HG02571 (cell line): ENCODE measurements at regions not wholly inside any gene's neighbourhood (a gene's known extent, or its start where the extent isn't known, plus 50 kb on each side); places are given as distances from the start of the nearest gene placed in this dataset.

Experiments used
- ATAC-seq: cut with Tn5 transposase; IDR thresholded peaks from one replicate; pipeline ENCODE4 v1.9.1; 2021; ENCODE audit warnings: mild to moderate bottlenecking, moderate library complexity; ENCODE audit not compliant: unreplicated experiment

- ATAC-seq, result no peak
These were observed 408.7 kb upstream of the PSMD7 start for GRCh38 chr16:73887911-73888310.

- ATAC-seq, result no peak
These were observed 410.2 kb upstream of the PSMD7 start for GRCh38 chr16:73886426-73886825.

GRCh38 chr16:73885319-73885718, 411.3 kb upstream of the PSMD7 start:
- no peak for ATAC-seq

GRCh38 chr16:73883841-73884240, 412.8 kb upstream of the PSMD7 start:
- ATAC-seq, result no peak

GRCh38 chr16:73883126-73883525, 413.5 kb upstream of the PSMD7 start:
- ATAC-seq, result no peak

- no peak for ATAC-seq
These were observed 414.0 kb upstream of the PSMD7 start for GRCh38 chr16:73882651-73883050.

- ATAC-seq, result no peak
These were observed 414.6 kb upstream of the PSMD7 start for GRCh38 chr16:73882033-73882432.

- ATAC-seq, result no peak
These were observed 417.0 kb upstream of the PSMD7 start for GRCh38 chr16:73879621-73880020.

- no peak for ATAC-seq
These were observed 418.0 kb upstream of the PSMD7 start for GRCh38 chr16:73878611-73879010.

- ATAC-seq, result no peak
These were observed 419.5 kb upstream of the PSMD7 start for GRCh38 chr16:73877150-73877549.

- ATAC-seq, result no peak
These were observed 420.5 kb upstream of the PSMD7 start for GRCh38 chr16:73875996-73876690.

- no peak for ATAC-seq
These were observed 422.3 kb upstream of the PSMD7 start for GRCh38 chr16:73874324-73874723.

- ATAC-seq, result no peak
These were observed 423.0 kb upstream of the PSMD7 start for GRCh38 chr16:73873643-73874042.

GRCh38 chr16:73872856-73873255, 423.8 kb upstream of the PSMD7 start:
- no peak for ATAC-seq

- ATAC-seq, result no peak
These were observed 425.4 kb upstream of the PSMD7 start for GRCh38 chr16:73871088-73871733.

GRCh38 chr16:73869126-73869525, 427.5 kb upstream of the PSMD7 start:
- ATAC-seq, result no peak

GRCh38 chr16:73864868-73865267, 431.7 kb upstream of the PSMD7 start:
- ATAC-seq, result no peak

GRCh38 chr16:73858326-73858725, 438.3 kb upstream of the PSMD7 start:
- ATAC-seq, result no peak

GRCh38 chr16:73853968-73854367, 442.6 kb upstream of the PSMD7 start:
- ATAC-seq, result no peak

GRCh38 chr16:73852561-73852960, 444.1 kb upstream of the PSMD7 start:
- ATAC-seq, result no peak

GRCh38 chr16:73848993-73849392, 447.6 kb upstream of the PSMD7 start:
- ATAC-seq, result no peak

- ATAC-seq, result no peak
These were observed 449.5 kb upstream of the PSMD7 start for GRCh38 chr16:73847090-73847489.

GRCh38 chr16:73846356-73846755, 450.3 kb upstream of the PSMD7 start:
- ATAC-seq, result no peak
